ENCODE measurements at regions not wholly inside any gene's neighbourhood (a gene's known extent, or its start where the extent isn't known, plus 50 kb on each side); places are given as distances from the start of the nearest gene placed in this dataset.

DNA sequence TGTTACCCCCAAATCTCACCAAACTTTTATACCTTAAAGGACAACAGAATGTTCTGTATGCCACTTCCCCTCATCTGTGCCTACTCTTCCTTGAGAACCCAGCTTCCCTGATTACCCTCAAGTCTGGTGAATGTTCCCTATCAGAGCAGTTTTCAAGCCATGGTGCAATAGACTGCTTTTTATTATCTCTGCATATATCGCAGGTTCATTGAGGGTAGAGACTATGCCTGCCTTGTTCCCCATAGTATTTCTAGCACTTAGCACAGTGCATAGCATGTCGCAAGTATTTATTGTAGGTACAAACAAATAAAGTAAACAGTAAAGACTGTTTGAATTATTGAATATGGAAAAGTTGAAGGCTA is 146.6 kb downstream of the HAUS1 start:
- Mint-ChIP-seq H3K4me3 (ENCODE audit: low read depth) (no peak overlapping the region), H3K9me3 (ENCODE audit: low read depth) (no peaks in the 10 kb centered on the region), H3K4me1 (ENCODE audit: low read depth) (peaks cover 16% of the 10 kb centered on the region), H3K36me3 (ENCODE audit: insufficient read depth) (peaks cover 3% of the 10 kb centered on the region), H3K27ac (peak overlapping the region; percentile 34), H3K27me3 (no peaks in the 10 kb centered on the region)
- TF ChIP-seq, protein P1, sequence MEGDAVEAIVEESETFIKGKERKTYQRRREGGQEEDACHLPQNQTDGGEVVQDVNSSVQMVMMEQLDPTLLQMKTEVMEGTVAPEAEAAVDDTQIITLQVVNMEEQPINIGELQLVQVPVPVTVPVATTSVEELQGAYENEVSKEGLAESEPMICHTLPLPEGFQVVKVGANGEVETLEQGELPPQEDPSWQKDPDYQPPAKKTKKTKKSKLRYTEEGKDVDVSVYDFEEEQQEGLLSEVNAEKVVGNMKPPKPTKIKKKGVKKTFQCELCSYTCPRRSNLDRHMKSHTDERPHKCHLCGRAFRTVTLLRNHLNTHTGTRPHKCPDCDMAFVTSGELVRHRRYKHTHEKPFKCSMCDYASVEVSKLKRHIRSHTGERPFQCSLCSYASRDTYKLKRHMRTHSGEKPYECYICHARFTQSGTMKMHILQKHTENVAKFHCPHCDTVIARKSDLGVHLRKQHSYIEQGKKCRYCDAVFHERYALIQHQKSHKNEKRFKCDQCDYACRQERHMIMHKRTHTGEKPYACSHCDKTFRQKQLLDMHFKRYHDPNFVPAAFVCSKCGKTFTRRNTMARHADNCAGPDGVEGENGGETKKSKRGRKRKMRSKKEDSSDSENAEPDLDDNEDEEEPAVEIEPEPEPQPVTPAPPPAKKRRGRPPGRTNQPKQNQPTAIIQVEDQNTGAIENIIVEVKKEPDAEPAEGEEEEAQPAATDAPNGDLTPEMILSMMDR (IDR thresholded peaks at IDR 0.05; ENCODE audit: unreplicated experiment) = no peak
- DNase-seq (ENCODE audit: low spot score, unreplicated experiment) = no peak

DNA sequence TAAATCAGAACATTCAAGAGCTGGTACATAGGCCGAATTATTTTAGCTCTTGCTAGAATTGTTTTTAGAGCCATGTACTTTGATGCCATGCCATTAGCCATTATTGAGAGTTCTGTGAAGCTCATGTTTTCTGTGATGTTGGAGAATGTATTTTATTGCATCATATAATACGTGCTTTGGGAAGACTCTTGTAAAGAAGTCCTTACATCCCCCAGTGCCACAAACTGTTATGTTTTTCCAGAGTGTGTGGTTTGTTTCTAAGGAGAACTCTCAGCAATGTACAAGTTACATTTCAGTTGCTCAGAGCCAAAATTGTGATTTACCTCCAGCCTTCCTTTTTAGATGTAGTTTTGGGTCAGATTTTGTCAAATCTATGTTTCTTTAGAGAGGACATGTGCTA is 148.6 kb downstream of the HAUS1 start:
- H3K9me3 Mint-ChIP-seq (ENCODE audit: low read depth) = no peaks in the 10 kb centered on the region
- H3K4me3 Mint-ChIP-seq (ENCODE audit: low read depth) = no peak overlapping the region

DNA sequence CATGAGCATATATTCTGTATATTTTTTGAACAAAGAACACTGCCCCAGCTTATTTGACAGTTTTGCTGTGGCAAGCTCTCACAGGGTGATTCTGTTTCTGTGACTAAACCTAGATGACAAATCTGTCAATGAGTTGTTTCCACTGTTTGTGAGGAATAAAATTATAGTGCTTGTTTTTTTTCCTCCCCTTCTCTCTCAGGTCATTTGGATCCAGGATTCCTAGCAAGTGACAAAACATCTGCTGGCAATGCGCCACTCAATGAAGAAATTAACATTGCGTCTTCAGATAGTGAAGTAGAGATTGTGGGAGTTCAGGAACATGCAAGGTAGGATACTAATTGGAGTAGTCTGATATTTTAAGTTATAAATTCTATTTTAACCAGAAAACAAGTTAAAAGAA is 149.3 kb downstream of the HAUS1 start:
- H3K4me3 Mint-ChIP-seq (ENCODE audit: low read depth) = no peak overlapping the region
- peaks cover 19% of the 10 kb centered on the region for H3K4me1 Mint-ChIP-seq (ENCODE audit: low read depth)

More for the DNA sequence above, 148.6 kb downstream of the HAUS1 start:
- peaks cover 19% of the 10 kb centered on the region for H3K4me1 Mint-ChIP-seq (ENCODE audit: low read depth)
- H3K36me3 Mint-ChIP-seq (ENCODE audit: insufficient read depth) = peaks cover 4% of the 10 kb centered on the region
- H3K27me3 Mint-ChIP-seq = no peaks in the 10 kb centered on the region
- H3K27ac Mint-ChIP-seq = no peak overlapping the region
- no peak for DNase-seq (ENCODE audit: low spot score, unreplicated experiment)
- TF ChIP-seq, protein P1 (IDR thresholded peaks at IDR 0.05; ENCODE audit: unreplicated experiment) = no peak

DNA sequence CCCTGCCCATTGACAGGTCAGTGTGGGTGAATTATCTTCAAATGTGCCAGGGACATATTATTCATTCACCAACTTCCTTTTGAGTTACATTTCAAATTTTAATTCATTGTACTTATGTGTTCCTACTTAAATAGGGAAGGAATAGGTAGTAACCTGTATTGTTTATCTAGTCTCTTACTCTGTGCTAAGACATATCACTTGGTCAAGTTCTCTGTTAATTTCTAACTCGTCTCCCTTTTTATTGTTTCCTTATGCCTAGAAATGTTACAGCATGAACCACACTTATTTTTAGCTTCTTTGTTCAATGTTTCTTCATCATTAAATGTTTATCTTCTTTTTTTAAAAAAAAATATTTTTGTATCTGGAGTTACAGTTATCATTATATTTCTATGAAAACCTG is 151.9 kb downstream of the HAUS1 start:
- DNase-seq (ENCODE audit: low spot score, unreplicated experiment) = no peak
- Mint-ChIP-seq H3K27me3 (no peaks in the 10 kb centered on the region), H3K27ac (no peak overlapping the region)

More for the DNA sequence above, 149.3 kb downstream of the HAUS1 start:
- DNase-seq (ENCODE audit: low spot score, unreplicated experiment) = no peak
- Mint-ChIP-seq H3K27ac (peak overlapping the region; percentile 50), H3K27me3 (no peaks in the 10 kb centered on the region), H3K36me3 (ENCODE audit: insufficient read depth) (peaks cover 4% of the 10 kb centered on the region), H3K9me3 (ENCODE audit: low read depth) (no peaks in the 10 kb centered on the region)
- TF ChIP-seq, protein P1 (IDR thresholded peaks at IDR 0.05; ENCODE audit: unreplicated experiment) = no peak

DNA sequence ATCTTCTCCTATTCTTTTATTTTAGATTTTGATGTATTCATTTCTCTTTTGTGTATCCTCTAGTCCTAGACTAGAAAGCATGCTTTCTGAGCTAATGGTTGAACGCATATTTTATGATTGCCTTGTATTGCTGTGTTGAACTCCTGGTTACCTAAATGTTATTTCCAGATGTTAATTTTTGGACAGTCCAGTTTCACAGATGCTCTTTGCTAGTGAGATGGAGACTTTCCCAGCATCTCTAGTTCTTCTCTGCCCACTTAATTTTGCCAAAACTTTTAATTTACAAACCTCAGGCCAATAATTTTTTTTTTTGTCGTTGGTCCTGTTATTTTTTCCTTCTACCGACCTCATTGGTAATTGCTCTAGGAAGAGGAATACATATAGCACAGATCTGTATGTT is 153.2 kb downstream of the HAUS1 start:
- H3K27ac Mint-ChIP-seq = no peak overlapping the region
- TF ChIP-seq, protein P1 (IDR thresholded peaks at IDR 0.05; ENCODE audit: unreplicated experiment) = no peak
- peaks cover 5% of the 10 kb centered on the region for H3K36me3 Mint-ChIP-seq (ENCODE audit: insufficient read depth)

More for the DNA sequence above, 151.9 kb downstream of the HAUS1 start:
- H3K36me3 Mint-ChIP-seq (ENCODE audit: insufficient read depth) = peaks cover 5% of the 10 kb centered on the region
- H3K9me3 Mint-ChIP-seq (ENCODE audit: low read depth) = no peaks in the 10 kb centered on the region
- TF ChIP-seq, protein P1 (IDR thresholded peaks at IDR 0.05; ENCODE audit: unreplicated experiment) = no peak
- no peak overlapping the region for H3K4me3 Mint-ChIP-seq (ENCODE audit: low read depth)
- peaks cover 3% of the 10 kb centered on the region for H3K4me1 Mint-ChIP-seq (ENCODE audit: low read depth)

More for the DNA sequence above, 153.2 kb downstream of the HAUS1 start:
- no peak for DNase-seq (ENCODE audit: low spot score, unreplicated experiment)
- peaks cover 4% of the 10 kb centered on the region for H3K4me1 Mint-ChIP-seq (ENCODE audit: low read depth)
- no peak overlapping the region for H3K4me3 Mint-ChIP-seq (ENCODE audit: low read depth)
- H3K27me3 Mint-ChIP-seq = no peaks in the 10 kb centered on the region
- H3K9me3 Mint-ChIP-seq (ENCODE audit: low read depth) = no peaks in the 10 kb centered on the region

Data from progenitor cell of endocrine pancreas (in vitro differentiated cells).